VCaP (cell line): ENCODE measurements at regions not wholly inside any gene's neighbourhood (a gene's known extent, or its start where the extent isn't known, plus 50 kb on each side); places are given as distances from the start of the nearest gene placed in this dataset.
A peak's percentile ranks its signal among the peaks of the same experiment; 100 is the strongest.

ENCODE experiments used
- H3K27ac ChIP-seq: fragments of 450-650 bp; 2 replicates; pipeline ENCODE4 v1.5.1; 2017
- CTCF ChIP-seq: fragments of 450-650 bp; conservative IDR thresholded peaks from 2 replicates; pipeline ENCODE4 v1.5.1; 2017; ENCODE audit warnings: mild to moderate bottlenecking, moderate library complexity

- H3K27ac ChIP-seq: no peak overlapping the region
- peak; percentile 74 for TF ChIP-seq CTCF
These were observed 161.2 kb downstream of the MINAR1 start for GRCh38 chr15:79593119-79593869.

GRCh38 chr15:79595306-79595705 lies 163.2 kb downstream of the MINAR1 start:
- no peak overlapping the region for H3K27ac ChIP-seq
- no peak for TF ChIP-seq CTCF

GRCh38 chr15:79595995-79596622 lies 164.0 kb downstream of the MINAR1 start:
- peak; percentile 99 for TF ChIP-seq CTCF
- no peak overlapping the region for H3K27ac ChIP-seq

- TF ChIP-seq CTCF: no peak
- no peak overlapping the region for H3K27ac ChIP-seq
These were observed 166.5 kb downstream of the MINAR1 start for GRCh38 chr15:79598639-79599038.

GRCh38 chr15:79601405-79602086 lies 169.4 kb downstream of the MINAR1 start:
- no peak overlapping the region for H3K27ac ChIP-seq
- TF ChIP-seq CTCF: no peak

- TF ChIP-seq CTCF: no peak
- no peak overlapping the region for H3K27ac ChIP-seq
These were observed 170.0 kb downstream of the MINAR1 start for GRCh38 chr15:79602180-79602579.

GRCh38 chr15:79602731-79603130 lies 170.6 kb downstream of the MINAR1 start:
- TF ChIP-seq CTCF: no peak

More at GRCh38 chr15:79602731-79603130, 170.6 kb downstream of the MINAR1 start:
- H3K27ac ChIP-seq: no peak overlapping the region
